ENCODE measurements at regions not wholly inside any gene's neighbourhood (a gene's known extent, or its start where the extent isn't known, plus 50 kb on each side); places are given as distances from the start of the nearest gene placed in this dataset.

DNA sequence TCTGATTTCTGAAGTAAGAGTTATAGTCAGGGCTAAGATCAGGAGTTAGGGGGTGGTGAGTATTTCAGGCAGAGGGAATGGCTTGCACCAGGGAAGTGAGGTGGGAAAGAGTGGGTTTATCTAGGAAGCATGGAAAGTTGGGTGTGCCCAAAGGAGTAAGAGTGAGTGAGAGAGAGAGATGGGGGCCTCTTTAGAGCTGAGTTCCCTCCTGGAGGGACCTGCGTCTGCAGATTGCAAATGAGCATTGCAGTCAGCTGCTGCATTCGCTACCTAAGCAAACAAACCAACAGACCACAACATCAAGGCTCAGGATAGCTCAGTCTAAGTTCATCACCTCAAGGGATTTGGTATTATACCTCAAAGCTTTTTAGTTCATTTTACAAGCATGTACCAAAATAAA, 405.8 kb downstream of the FGF9 start:
- TF ChIP-seq, protein P1, sequence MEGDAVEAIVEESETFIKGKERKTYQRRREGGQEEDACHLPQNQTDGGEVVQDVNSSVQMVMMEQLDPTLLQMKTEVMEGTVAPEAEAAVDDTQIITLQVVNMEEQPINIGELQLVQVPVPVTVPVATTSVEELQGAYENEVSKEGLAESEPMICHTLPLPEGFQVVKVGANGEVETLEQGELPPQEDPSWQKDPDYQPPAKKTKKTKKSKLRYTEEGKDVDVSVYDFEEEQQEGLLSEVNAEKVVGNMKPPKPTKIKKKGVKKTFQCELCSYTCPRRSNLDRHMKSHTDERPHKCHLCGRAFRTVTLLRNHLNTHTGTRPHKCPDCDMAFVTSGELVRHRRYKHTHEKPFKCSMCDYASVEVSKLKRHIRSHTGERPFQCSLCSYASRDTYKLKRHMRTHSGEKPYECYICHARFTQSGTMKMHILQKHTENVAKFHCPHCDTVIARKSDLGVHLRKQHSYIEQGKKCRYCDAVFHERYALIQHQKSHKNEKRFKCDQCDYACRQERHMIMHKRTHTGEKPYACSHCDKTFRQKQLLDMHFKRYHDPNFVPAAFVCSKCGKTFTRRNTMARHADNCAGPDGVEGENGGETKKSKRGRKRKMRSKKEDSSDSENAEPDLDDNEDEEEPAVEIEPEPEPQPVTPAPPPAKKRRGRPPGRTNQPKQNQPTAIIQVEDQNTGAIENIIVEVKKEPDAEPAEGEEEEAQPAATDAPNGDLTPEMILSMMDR (IDR thresholded peaks at IDR 0.05; ENCODE audit: extremely low read depth in 1 of 2, insufficient read depth in 1 of 2, low read depth in 1 of 2, low read length in 2 of 2) = no peak
- TF ChIP-seq POLR2AphosphoS5 (IDR thresholded peaks at IDR 0.05; ENCODE audit: insufficient read depth, low read depth, low read length) (no peak), MYC (IDR thresholded peaks at IDR 0.05; ENCODE audit: low read depth, low read length) (no peak), POLR2A (IDR thresholded peaks at IDR 0.05; ENCODE audit: low read depth, low read length) (no peak), GATA2 (IDR thresholded peaks at IDR 0.05; ENCODE audit: insufficient read depth, insufficient read length, low read depth, low read length) (no peak), EZH2 (IDR thresholded peaks at IDR 0.05; ENCODE audit: borderline replicate concordance, low read depth, low read length, severe bottlenecking) (no peak)
- TF ChIP-seq, protein P2, sequence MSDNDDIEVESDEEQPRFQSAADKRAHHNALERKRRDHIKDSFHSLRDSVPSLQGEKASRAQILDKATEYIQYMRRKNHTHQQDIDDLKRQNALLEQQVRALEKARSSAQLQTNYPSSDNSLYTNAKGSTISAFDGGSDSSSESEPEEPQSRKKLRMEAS (IDR thresholded peaks at IDR 0.05; ENCODE audit: insufficient read depth, insufficient read length) = no peak

All from endothelial cell of umbilical vein (primary cell).